Fibroblast of mammary gland (primary cell): ENCODE measurements at regions not wholly inside any gene's neighbourhood (a gene's known extent, or its start where the extent isn't known, plus 50 kb on each side); places are given as distances from the start of the nearest gene placed in this dataset.

Experiments
- DNase-seq: peaks from one replicate; pipeline ENCODE4 v3.0.0-alpha.2; 2010; ENCODE audit warnings: low read depth
- H3K4me3 ChIP-seq: 2 replicates; pipeline ENCODE4 v1.5.1; 2011; ENCODE audit warnings: low read depth, mild to moderate bottlenecking, low read length, moderate library complexity; ENCODE audit not compliant: control insufficient read depth
- TF ChIP-seq, protein P1 (sequence below): conservative IDR thresholded peaks from 2 replicates; pipeline ENCODE4 v1.5.1; 2011; ENCODE audit warnings: low read depth, low read length, inconsistent platforms; ENCODE audit not compliant: control insufficient read depth, insufficient read depth

DNA sequence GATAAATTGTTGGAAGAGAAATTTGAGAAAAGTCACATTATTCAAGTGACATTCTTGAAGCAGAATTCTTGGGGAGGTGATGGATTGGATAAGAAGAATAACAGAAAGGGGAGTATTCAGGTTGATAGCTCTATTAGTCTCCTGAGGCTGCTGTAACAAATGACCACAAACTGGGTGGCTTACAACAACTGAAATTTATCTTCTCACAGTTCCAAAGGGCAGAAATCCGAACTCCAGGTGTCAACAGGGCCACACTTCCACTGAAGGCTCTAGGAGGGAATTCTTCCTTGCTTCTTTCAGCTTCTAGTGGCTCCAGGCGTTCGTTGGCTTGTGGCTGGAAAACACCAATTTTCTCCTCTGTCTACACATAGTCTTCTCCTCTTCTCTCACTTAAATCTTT is 99.8 kb downstream of the TES start:
- TF ChIP-seq, protein P1, sequence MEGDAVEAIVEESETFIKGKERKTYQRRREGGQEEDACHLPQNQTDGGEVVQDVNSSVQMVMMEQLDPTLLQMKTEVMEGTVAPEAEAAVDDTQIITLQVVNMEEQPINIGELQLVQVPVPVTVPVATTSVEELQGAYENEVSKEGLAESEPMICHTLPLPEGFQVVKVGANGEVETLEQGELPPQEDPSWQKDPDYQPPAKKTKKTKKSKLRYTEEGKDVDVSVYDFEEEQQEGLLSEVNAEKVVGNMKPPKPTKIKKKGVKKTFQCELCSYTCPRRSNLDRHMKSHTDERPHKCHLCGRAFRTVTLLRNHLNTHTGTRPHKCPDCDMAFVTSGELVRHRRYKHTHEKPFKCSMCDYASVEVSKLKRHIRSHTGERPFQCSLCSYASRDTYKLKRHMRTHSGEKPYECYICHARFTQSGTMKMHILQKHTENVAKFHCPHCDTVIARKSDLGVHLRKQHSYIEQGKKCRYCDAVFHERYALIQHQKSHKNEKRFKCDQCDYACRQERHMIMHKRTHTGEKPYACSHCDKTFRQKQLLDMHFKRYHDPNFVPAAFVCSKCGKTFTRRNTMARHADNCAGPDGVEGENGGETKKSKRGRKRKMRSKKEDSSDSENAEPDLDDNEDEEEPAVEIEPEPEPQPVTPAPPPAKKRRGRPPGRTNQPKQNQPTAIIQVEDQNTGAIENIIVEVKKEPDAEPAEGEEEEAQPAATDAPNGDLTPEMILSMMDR: no peak
- no peak for DNase-seq
- no peak overlapping the region for H3K4me3 ChIP-seq

DNA sequence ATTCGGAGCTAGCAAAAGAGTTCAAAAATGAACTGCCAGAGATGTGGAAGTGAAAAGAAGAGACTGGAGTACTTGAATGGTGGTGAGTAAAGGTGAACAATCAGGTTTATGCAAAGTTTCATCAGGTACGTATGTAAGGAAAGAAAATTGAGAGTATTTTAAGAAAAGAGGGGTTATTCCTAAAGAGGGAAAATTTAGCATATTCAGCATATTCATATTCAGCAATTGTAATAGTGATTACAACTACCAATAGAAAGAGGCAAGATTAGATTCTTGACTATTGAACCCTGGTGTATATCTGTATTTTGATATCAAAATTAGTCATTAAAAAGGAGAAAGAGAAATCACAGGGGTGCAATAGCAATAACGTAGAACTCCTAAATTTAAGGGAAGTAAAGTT is 100.9 kb downstream of the TES start:
- no peak for DNase-seq
- H3K4me3 ChIP-seq: no peak overlapping the region
- TF ChIP-seq, protein P1: no peak

DNA sequence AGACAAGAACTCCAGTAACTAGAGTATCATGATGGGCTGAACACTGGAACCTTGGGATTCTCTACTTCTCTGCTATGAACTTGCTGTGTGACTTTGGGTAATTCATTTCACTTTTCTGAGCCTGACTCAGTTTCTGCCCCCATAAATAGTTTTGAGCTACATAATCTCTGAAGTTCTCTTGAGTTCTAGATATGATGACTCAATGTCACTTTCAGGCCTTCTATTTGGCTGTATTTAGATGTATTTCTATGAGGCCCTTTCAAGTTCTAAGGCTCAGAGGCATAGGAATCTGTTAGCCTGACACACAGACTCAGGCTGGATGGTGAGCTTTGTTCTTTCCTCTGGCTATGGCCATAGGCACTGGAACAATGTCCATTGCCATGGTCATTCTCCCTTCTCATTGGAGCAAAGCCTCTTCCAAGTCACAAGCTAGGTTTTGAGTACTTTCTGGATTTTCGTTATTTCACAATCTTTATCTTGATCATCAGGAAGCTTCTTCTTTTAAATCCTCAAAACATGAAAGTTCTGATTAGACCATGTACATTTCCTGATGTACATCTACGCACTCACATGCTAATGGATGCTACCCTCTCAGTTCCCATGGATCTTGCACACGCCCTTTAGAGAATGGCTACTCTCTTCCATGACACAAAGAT is 101.6 kb downstream of the TES start:
- no peak for DNase-seq
- no peak overlapping the region for H3K4me3 ChIP-seq
- TF ChIP-seq, protein P1: no peak

DNA sequence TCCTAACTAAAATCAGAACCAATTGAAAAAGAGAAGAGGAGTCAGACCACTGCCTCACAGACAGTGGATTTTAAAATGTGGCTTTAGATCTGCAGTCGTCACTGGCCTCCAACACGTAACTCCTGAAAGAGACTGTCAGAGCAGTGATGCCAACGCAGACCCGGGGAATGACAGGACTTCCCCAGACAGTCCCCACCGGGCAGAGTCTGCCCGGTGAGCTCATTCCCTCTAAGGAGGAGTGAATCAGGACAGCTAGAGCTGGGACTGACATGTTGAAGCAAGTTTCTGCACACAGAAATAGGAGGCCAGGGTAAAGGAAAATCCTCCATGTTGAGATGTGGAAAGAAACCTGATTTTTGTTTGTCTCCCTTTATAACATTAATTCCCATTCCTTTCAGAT is 105.0 kb downstream of the TES start:
- no peak overlapping the region for H3K4me3 ChIP-seq
- peak; percentile 54 for DNase-seq
- TF ChIP-seq, protein P1: no peak

DNA sequence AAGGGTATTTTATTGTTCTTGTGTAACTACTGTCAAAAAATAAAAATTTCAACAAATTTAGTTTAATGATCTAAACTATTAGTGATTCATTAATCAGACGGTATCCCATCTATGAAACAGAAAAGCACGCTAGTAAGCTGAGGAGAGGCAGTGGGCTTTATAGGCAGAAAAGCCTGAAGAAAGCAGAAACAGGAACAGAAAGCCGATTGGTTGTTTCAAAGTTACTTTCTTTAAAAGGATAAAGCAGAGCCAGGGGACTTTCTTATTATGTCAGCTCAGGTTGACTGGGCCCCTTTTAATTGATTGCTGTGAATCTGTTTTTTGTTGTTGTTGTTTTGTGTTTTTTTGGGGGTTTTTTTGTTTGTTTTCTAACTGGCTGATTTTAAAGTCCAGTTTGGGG is 105.5 kb downstream of the TES start:
- TF ChIP-seq, protein P1: no peak
- DNase-seq: no peak
- no peak overlapping the region for H3K4me3 ChIP-seq

DNA sequence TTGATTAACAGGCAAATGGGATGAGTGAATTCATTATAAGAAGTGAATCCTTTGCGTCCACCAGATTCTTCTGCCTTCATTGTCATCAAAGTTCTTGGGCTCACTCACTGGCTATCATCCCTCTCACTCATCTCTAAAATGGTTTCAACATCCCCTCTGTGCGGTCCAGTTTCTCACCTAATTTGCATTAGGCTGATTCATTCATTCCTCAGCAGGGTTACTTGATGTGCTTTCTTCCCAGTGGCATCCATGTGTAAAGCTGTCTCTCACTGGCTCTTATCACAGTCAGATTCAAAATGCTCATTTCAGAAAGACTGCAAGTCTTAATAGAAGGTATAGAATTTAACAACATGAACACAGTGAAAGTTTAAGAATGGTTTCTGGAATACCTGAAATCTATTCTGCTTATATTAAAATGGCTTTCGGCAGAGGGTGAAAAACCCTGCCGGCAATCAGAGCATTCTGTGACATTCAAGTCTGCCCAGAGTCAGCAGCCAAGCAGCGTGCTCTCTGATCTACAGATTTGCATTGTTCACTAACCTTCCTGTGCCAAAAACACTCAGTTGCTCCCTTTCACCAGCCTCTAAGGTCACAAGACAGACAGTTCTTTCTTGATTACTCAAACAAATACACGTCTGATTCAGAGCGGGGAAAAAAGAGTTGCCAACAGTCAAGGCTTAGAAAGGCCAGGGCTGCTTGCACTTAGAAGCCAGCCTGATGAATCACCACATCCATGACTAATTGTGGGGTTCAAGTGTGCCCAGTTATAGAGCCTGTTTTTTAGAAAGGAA is 106.7 kb downstream of the TES start:
- H3K4me3 ChIP-seq: peak overlapping the region; percentile 21
- peak; percentile 100 for DNase-seq
- TF ChIP-seq, protein P1: no peak

DNA sequence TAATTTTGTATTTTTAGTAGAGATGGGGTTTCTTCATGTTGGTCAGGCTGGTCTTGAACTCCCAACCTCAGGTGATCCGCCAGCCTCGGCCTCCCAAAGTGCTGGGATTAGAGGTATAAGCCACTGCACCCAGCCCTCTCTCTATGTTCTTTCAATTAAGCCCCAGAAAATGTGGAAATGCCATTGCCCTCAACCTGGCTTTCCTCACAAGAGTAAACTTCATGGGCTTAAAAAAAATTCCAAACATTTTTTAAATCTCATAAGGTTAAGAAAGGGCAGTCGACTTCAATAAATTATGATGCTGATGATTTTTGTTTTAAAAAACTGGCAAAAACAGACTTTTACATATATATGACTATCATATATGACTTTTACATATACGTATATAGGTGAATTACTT is 107.6 kb downstream of the TES start:
- no peak overlapping the region for H3K4me3 ChIP-seq
- TF ChIP-seq, protein P1: no peak
- DNase-seq: no peak
